ENCODE measurements at regions not wholly inside any gene's neighbourhood (a gene's known extent, or its start where the extent isn't known, plus 50 kb on each side); places are given as distances from the start of the nearest gene placed in this dataset.

- CTCF ChIA-PET (ENCODE audit: low intra/inter-chr PET ratio, low total read pairs): no interaction called here
- FAIRE-seq (no peak), DNase-seq (ENCODE audit: low spot score) (no peak), ATAC-seq (no peak)
- in situ Hi-C loops (cut with HindIII; ENCODE audit: extremely low pct_ligation_motif_present, low pct_unique_long_range_greater_than_20kb) (no loop called here), intact Hi-C loops (cut with micrococcal nuclease; ENCODE audit: unreplicated experiment) (no loop called here)
- Histone ChIP-seq H3K4me1 (ENCODE audit: insufficient read depth, low read length) (no peaks in the 10 kb centered on the region), H3K27me3 (ENCODE audit: control insufficient read depth in 1 of 2, insufficient read depth in 2 of 2, low read length in 2 of 2) (no peaks in the 10 kb centered on the region), H3K9ac (ENCODE audit: insufficient read depth, low read depth, low read length) (no peak overlapping the region), H3K4me3 (replicated peaks in 1 of 3; ENCODE audit: insufficient read depth in 1 of 3, low read depth in 2 of 3, low read length in 3 of 3) (no peak overlapping the region), H3K27ac (ENCODE audit: extremely low read length, insufficient read depth, low read length) (no peak overlapping the region), H4K20me1 (ENCODE audit: insufficient read depth, low read length) (no peaks in the 10 kb centered on the region), H3K4me2 (ENCODE audit: low read depth, low read length) (no peak overlapping the region), H3K9me3 (ENCODE audit: low read length) (no peaks in the 10 kb centered on the region), H2AFZ (ENCODE audit: low read length) (no peak overlapping the region), H3K79me2 (ENCODE audit: insufficient read depth, low read length) (no peaks in the 10 kb centered on the region), H3K36me3 (replicated peaks in 1 of 2; ENCODE audit: control insufficient read depth in 1 of 2, insufficient read depth in 2 of 2, low read length in 2 of 2) (no peaks in the 10 kb centered on the region)
- POLR2A ChIA-PET: no interaction called here
- no TSS peak for BruUV-seq (replicated peaks)
- TF ChIP-seq FOXP4 (CRISPR knock-in tag; IDR thresholded peaks at IDR 0.05) (no peak), MAFF (IDR thresholded peaks at IDR 0.05; ENCODE audit: low read depth, low read length) (peak; percentile 45; the same call in 1 of the 2 replicates), MAFK (conservative IDR thresholded peaks at IDR 0.05 in 1 of 2, IDR thresholded peaks at IDR 0.05 in 1 of 2; ENCODE audit: low read length in 2 of 2) (peak; percentile 36 to 58; a peak in 3 of 4 replicates)
- WGBS (ENCODE audit: low lambda C conversion rate): 2% methylated on average over 2 of the region's 2 CpGs
These were observed 771.3 kb downstream of the FAT4 start for GRCh38 chr4:126086041-126086440.

GRCh38 chr4:126087101-126087500, 772.3 kb downstream of the FAT4 start:
- intact Hi-C loops (cut with micrococcal nuclease; ENCODE audit: unreplicated experiment): no loop called here
- CTCF ChIA-PET (ENCODE audit: low intra/inter-chr PET ratio, low total read pairs): no interaction called here
- H3K27ac ChIP-seq (ENCODE audit: extremely low read length, insufficient read depth, low read length): no peak overlapping the region
- H2AFZ ChIP-seq (ENCODE audit: low read length): no peak overlapping the region
- H3K4me3 ChIP-seq (replicated peaks in 1 of 3; ENCODE audit: insufficient read depth in 1 of 3, low read depth in 2 of 3, low read length in 3 of 3): no peak overlapping the region
- no peaks in the 10 kb centered on the region for H3K4me1 ChIP-seq (ENCODE audit: insufficient read depth, low read length)
- DNase-seq (ENCODE audit: low spot score) (no peak), ATAC-seq (no peak), FAIRE-seq (no peak)
- H3K79me2 ChIP-seq (ENCODE audit: insufficient read depth, low read length): no peaks in the 10 kb centered on the region
- no peak overlapping the region for H3K9ac ChIP-seq (ENCODE audit: insufficient read depth, low read depth, low read length)
- H3K27me3 ChIP-seq (ENCODE audit: control insufficient read depth in 1 of 2, insufficient read depth in 2 of 2, low read length in 2 of 2): no peaks in the 10 kb centered on the region
- H3K36me3 ChIP-seq (replicated peaks in 1 of 2; ENCODE audit: control insufficient read depth in 1 of 2, insufficient read depth in 2 of 2, low read length in 2 of 2): no peaks in the 10 kb centered on the region
- POLR2A ChIA-PET: no interaction called here
- H3K9me3 ChIP-seq (ENCODE audit: low read length): no peaks in the 10 kb centered on the region
- H4K20me1 ChIP-seq (ENCODE audit: insufficient read depth, low read length): no peaks in the 10 kb centered on the region
- no TSS peak for BruUV-seq (replicated peaks)
- no peak overlapping the region for H3K4me2 ChIP-seq (ENCODE audit: low read depth, low read length)
- in situ Hi-C loops (cut with HindIII; ENCODE audit: extremely low pct_ligation_motif_present, low pct_unique_long_range_greater_than_20kb): no loop called here
- TF ChIP-seq ONECUT2 (CRISPR knock-in tag; IDR thresholded peaks at IDR 0.05) (no peak), CHCHD3 (CRISPR knock-in tag; IDR thresholded peaks at IDR 0.05) (no peak), PBX3 (CRISPR knock-in tag; IDR thresholded peaks at IDR 0.05; ENCODE audit: borderline replicate concordance) (no peak), ZNF343 (CRISPR knock-in tag; IDR thresholded peaks at IDR 0.05) (no peak), PTBP1 (IDR thresholded peaks at IDR 0.05; ENCODE audit: low read depth, low read length, poor library complexity, severe bottlenecking) (no peak), PAXIP1 (CRISPR knock-in tag; conservative IDR thresholded peaks at IDR 0.05) (no peak), HIVEP1 (CRISPR knock-in tag; IDR thresholded peaks at IDR 0.05) (no peak), ZNF552 (CRISPR knock-in tag; IDR thresholded peaks at IDR 0.05; ENCODE audit: borderline replicate concordance) (no peak)
